GM12873 (cell line): ENCODE measurements at regions not wholly inside any gene's neighbourhood (a gene's known extent, or its start where the extent isn't known, plus 50 kb on each side); places are given as distances from the start of the nearest gene placed in this dataset.

Experiments
- CTCF ChIP-seq: IDR thresholded peaks from 2 replicates; pipeline ENCODE4 v1.5.1; 2012; ENCODE audit warnings: low read depth, mild to moderate bottlenecking, moderate library complexity, low read length, control low read depth; ENCODE audit not compliant: insufficient read depth; ENCODE audit errors: missing control alignments

GRCh38 chr9:2481216-2481615 lies 140.4 kb upstream of the VLDLR start:
- TF ChIP-seq CTCF: no peak

DNA sequence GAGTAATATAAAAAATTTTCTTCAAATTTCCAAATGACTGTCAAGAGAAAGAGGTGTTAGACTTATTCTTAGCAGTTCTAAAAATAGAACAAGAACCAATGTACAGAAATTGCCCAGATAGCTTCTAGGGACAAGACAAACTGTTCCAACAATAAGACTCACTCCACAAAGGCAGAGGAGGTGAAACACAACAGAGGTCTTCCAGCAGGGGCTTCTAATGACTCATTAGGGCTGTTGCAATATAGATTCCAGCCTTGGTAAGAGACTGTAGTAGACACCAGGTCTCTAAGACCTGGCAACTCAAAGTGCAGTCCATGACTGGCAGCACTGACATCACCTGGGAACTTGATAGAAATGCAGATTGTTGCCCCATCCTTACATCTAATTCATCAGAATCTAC lies 134.6 kb upstream of the VLDLR start:
- no peak for TF ChIP-seq CTCF

DNA sequence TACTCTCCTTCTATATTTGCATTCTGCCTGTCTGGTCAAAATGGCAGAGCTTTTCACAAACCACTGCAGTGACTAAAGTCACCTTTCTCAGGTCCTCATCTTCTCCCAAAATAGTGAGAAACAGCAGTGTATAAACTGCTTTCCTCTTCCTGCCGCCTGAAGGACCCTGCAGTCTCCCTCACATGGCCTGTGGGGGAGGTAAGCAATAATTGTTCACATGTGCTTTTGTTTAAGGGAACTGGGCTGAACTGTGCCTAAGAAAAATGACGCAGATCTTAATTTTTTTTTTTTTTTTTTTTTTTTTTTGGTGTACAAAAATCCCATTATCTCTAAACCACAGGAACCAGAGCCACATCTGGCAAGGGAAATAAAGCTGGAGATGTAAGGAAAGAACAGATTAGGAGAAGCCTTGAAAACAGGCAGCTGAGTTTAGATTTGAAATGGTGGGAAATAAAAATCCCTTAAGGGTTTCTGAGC lies 131.7 kb upstream of the VLDLR start:
- no peak for TF ChIP-seq CTCF

DNA sequence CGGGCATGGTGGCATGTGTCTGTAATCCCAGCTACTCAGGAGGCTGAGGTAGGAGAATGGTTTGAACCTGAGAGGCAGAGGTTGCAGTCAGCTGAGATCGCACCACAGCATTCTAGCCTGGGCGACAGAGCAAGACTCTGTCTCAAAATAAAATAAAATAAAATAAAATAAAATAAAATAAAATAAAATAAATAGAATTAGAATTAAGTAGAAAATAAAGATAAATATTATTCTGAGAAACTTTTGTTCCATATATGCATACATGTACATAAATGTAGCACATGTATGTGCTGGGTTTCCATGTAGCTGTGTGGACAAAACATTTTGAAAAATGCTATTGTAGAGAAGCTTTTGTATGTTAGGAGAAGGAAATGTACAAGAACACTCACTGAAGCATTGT lies 129.4 kb upstream of the VLDLR start:
- TF ChIP-seq CTCF: no peak

GRCh38 chr9:2493109-2493508 lies 128.5 kb upstream of the VLDLR start:
- no peak for TF ChIP-seq CTCF

DNA sequence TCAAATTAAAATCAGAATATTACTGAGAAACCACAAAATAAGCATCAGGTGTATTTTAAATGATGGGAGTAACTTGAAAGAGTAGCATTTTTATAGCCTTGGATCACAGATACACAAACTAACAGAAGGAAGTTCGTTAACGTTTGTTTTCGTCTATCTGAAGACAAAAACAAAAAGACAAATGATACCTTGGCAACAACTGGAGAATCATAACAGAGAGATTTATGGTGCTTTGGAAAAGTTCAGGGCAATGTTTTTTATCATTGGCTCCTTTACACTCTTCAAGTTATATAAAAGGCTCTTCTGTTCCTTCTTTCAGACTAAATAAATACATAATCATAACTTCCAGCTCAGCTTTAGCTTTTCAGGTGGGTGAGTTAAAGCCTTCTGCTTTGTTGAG lies 128.1 kb upstream of the VLDLR start:
- TF ChIP-seq CTCF: no peak

DNA sequence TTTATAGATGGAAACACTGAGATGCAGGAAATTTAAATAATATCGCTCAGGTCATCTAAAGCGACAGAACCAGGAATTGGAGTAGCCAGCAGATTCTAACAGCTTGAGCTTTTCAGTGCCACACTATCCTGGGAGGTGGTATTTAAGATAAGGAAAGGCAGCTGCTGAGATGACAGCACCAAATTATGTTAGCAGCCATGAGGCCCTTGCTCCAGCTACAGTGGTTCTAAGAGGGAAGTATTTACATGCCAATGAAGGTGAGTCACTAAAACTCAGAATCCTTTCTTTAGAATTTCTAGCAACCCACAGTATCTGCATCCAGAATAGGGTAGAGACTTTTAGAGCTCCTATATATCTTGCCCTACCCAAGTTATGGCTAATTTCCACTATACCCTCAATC lies 127.0 kb upstream of the VLDLR start:
- no peak for TF ChIP-seq CTCF
